Ishikawa (cell line): ENCODE measurements at regions not wholly inside any gene's neighbourhood (a gene's known extent, or its start where the extent isn't known, plus 50 kb on each side); places are given as distances from the start of the nearest gene placed in this dataset.

Experiments used
- CEBPB ChIP-seq: IDR thresholded peaks from 2 replicates; pipeline ENCODE4 v1.6.1; 2012
- CREB1 ChIP-seq: IDR thresholded peaks from 2 replicates; pipeline ENCODE4 v1.6.1; 2012; ENCODE audit warnings: low read depth
- EGR1 ChIP-seq: IDR thresholded peaks from 2 replicates; pipeline ENCODE4 v1.6.1; 2012
- EP300 ChIP-seq: IDR thresholded peaks from 2 replicates; pipeline ENCODE4 v1.6.1; 2012; ENCODE audit warnings: borderline replicate concordance
- FOXM1 ChIP-seq: IDR thresholded peaks from 2 replicates; pipeline ENCODE4 v1.6.1; 2012; ENCODE audit warnings: low read depth, borderline replicate concordance
- NFIC ChIP-seq: IDR thresholded peaks from 2 replicates; pipeline ENCODE4 v1.6.1; 2012
- RAD21 ChIP-seq: IDR thresholded peaks from 2 replicates; pipeline ENCODE4 v1.6.1; 2012; ENCODE audit warnings: low read depth
- TAF1 ChIP-seq: IDR thresholded peaks from 2 replicates; pipeline ENCODE4 v1.6.1; 2012; ENCODE audit warnings: low read depth, mild to moderate bottlenecking
- TCF12 ChIP-seq: IDR thresholded peaks from 2 replicates; pipeline ENCODE4 v1.6.1; 2012; ENCODE audit warnings: low read depth
- TEAD4 ChIP-seq: IDR thresholded peaks from 2 replicates; pipeline ENCODE4 v1.6.1; 2012
- USF1 ChIP-seq: IDR thresholded peaks from 2 replicates; pipeline ENCODE4 v1.6.1; 2012
- YY1 ChIP-seq: IDR thresholded peaks from 2 replicates; pipeline ENCODE4 v1.6.1; 2012; ENCODE audit warnings: low read depth
- ZBTB7A ChIP-seq: IDR thresholded peaks from 2 replicates; pipeline ENCODE4 v1.6.1; 2012; ENCODE audit warnings: low read depth
- TF ChIP-seq, protein P1 (sequence below): IDR thresholded peaks from 2 replicates; pipeline ENCODE4 v1.6.1; 2012; ENCODE audit warnings: low read depth, mild to moderate bottlenecking
- TF ChIP-seq, protein P2 (sequence below): IDR thresholded peaks from 2 replicates; pipeline ENCODE4 v1.6.1; 2012

DNA sequence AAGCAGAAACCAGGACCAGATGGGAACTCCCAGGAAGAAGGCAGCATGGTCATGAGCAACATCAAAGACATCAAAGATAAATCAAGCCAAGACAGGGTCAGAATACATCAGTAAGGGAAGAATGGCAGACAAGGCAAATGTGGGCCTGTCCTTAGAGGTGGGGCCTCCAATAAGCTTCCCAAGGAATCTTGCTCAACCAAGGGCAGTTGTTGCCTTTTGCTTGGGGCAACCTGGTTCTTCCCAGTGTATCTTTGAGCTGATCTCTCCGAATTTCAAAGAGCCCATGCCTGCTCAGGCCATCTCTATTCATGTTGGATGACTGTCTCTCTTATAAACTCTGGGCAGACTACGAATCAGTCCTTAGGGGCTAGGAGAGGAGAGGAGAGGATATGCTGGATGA lies 68.4 kb upstream of the HABP2 start:
- TF ChIP-seq ZBTB7A = no peak
- TF ChIP-seq, protein P1, sequence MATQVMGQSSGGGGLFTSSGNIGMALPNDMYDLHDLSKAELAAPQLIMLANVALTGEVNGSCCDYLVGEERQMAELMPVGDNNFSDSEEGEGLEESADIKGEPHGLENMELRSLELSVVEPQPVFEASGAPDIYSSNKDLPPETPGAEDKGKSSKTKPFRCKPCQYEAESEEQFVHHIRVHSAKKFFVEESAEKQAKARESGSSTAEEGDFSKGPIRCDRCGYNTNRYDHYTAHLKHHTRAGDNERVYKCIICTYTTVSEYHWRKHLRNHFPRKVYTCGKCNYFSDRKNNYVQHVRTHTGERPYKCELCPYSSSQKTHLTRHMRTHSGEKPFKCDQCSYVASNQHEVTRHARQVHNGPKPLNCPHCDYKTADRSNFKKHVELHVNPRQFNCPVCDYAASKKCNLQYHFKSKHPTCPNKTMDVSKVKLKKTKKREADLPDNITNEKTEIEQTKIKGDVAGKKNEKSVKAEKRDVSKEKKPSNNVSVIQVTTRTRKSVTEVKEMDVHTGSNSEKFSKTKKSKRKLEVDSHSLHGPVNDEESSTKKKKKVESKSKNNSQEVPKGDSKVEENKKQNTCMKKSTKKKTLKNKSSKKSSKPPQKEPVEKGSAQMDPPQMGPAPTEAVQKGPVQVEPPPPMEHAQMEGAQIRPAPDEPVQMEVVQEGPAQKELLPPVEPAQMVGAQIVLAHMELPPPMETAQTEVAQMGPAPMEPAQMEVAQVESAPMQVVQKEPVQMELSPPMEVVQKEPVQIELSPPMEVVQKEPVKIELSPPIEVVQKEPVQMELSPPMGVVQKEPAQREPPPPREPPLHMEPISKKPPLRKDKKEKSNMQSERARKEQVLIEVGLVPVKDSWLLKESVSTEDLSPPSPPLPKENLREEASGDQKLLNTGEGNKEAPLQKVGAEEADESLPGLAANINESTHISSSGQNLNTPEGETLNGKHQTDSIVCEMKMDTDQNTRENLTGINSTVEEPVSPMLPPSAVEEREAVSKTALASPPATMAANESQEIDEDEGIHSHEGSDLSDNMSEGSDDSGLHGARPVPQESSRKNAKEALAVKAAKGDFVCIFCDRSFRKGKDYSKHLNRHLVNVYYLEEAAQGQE = no peak
- no peak for TF ChIP-seq CREB1
- TF ChIP-seq, protein P2, sequence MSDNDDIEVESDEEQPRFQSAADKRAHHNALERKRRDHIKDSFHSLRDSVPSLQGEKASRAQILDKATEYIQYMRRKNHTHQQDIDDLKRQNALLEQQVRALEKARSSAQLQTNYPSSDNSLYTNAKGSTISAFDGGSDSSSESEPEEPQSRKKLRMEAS = no peak
- TF ChIP-seq TEAD4 = no peak
- TF ChIP-seq NFIC = no peak
- TF ChIP-seq TAF1 = no peak
- no peak for TF ChIP-seq CEBPB
- TF ChIP-seq TCF12 = no peak
- no peak for TF ChIP-seq EGR1
- no peak for TF ChIP-seq YY1
- no peak for TF ChIP-seq FOXM1
- no peak for TF ChIP-seq EP300
- TF ChIP-seq RAD21 = no peak

GRCh38 chr10:113485736-113486135 lies 67.1 kb upstream of the HABP2 start:
- TF ChIP-seq EP300 (no peak), TAF1 (no peak), NFIC (no peak), CREB1 (no peak), EGR1 (no peak), CEBPB (no peak), TCF12 (no peak)

- TF ChIP-seq CEBPB (no peak), ZBTB7A (no peak), FOXM1 (no peak), EP300 (no peak), CREB1 (no peak), TEAD4 (no peak), USF1 (no peak), NFIC (no peak), RAD21 (no peak), TAF1 (no peak), TCF12 (no peak)
- TF ChIP-seq, protein P2 = no peak
These were observed 66.3 kb upstream of the HABP2 start for GRCh38 chr10:113486531-113486930.

- TF ChIP-seq NFIC (no peak), CEBPB (no peak), RAD21 (no peak), TAF1 (no peak)
These were observed 65.7 kb upstream of the HABP2 start for GRCh38 chr10:113487154-113487553.

- TF ChIP-seq TCF12 (no peak), NFIC (no peak)
These were observed 64.7 kb upstream of the HABP2 start for GRCh38 chr10:113488186-113488585.

- TF ChIP-seq, protein P1 = no peak
- no peak for TF ChIP-seq EP300
- TF ChIP-seq CEBPB = no peak
- TF ChIP-seq, protein P2 = no peak
- TF ChIP-seq ZBTB7A = no peak
- TF ChIP-seq RAD21 = no peak
- TF ChIP-seq NFIC = no peak
- TF ChIP-seq EGR1 = no peak
- no peak for TF ChIP-seq CREB1
- TF ChIP-seq TEAD4 = no peak
- TF ChIP-seq TAF1 = no peak
- TF ChIP-seq YY1 = no peak
- no peak for TF ChIP-seq TCF12
These were observed 60.8 kb upstream of the HABP2 start for GRCh38 chr10:113491967-113492565.

DNA sequence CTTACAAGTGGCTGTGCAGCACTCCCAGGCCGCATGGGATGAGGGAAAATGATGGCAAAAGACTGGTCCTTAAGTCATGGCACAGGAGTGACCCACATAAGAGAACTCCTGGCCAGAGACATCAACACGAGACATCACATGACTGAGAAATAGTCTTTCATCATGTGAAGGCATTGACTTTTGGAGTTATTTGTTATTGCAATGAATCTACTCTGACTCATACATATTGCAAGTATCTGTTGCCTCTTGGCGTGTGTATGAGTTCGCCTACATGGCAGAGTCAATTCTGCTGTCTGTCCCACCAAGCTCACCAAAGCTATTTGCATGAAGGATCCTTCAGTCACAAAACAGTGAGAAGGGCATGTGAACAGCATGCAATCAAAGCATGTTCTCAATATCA lies 59.7 kb upstream of the HABP2 start:
- TF ChIP-seq TCF12 (no peak), RAD21 (no peak), EGR1 (no peak)
